ENCODE measurements at regions not wholly inside any gene's neighbourhood (a gene's known extent, or its start where the extent isn't known, plus 50 kb on each side); places are given as distances from the start of the nearest gene placed in this dataset.

- Histone ChIP-seq H3K79me2 (ENCODE audit: low read length) (no peaks in the 10 kb centered on the region), H4K20me1 (ENCODE audit: insufficient read depth, low read length) (no peaks in the 10 kb centered on the region), H3K9me3 (ENCODE audit: insufficient read depth, low read length) (no peaks in the 10 kb centered on the region), H3K36me3 (replicated peaks; ENCODE audit: low read depth, low read length) (no peaks in the 10 kb centered on the region), H3K9ac (ENCODE audit: low read length) (no peak overlapping the region), H3K27ac (ENCODE audit: low read length) (no peak overlapping the region), H3K4me3 (ENCODE audit: low read length) (no peak overlapping the region), H2AFZ (ENCODE audit: low read depth, low read length) (no peak overlapping the region), H3K27me3 (ENCODE audit: low read depth, low read length) (no peaks in the 10 kb centered on the region), H3K4me1 (ENCODE audit: low read length) (no peaks in the 10 kb centered on the region), H3K4me2 (ENCODE audit: low read length) (no peak overlapping the region)
- no peak for TF ChIP-seq EZH2phosphoT487 (IDR thresholded peaks at IDR 0.05; ENCODE audit: low read depth)
- no peak for TF ChIP-seq CTCF (IDR thresholded peaks at IDR 0.05; ENCODE audit: low read depth, low read length)
Observed at GRCh38 chr1:58283388-58284224, 262.9 kb downstream of the OMA1 start.

GRCh38 chr1:58282623-58283387 is 263.7 kb downstream of the OMA1 start:
- TF ChIP-seq CTCF (IDR thresholded peaks at IDR 0.05; ENCODE audit: low read depth, low read length) = no peak
- no peak for TF ChIP-seq EZH2phosphoT487 (IDR thresholded peaks at IDR 0.05; ENCODE audit: low read depth)
- H2AFZ ChIP-seq (ENCODE audit: low read depth, low read length) = no peak overlapping the region

GRCh38 chr1:58266242-58266641 is 280.3 kb downstream of the OMA1 start:
- H3K9ac ChIP-seq (ENCODE audit: low read length) = no peak overlapping the region
- no peak overlapping the region for H3K4me2 ChIP-seq (ENCODE audit: low read length)
- no peaks in the 10 kb centered on the region for H3K36me3 ChIP-seq (replicated peaks; ENCODE audit: low read depth, low read length)
- H3K27ac ChIP-seq (ENCODE audit: low read length) = no peak overlapping the region
- H3K79me2 ChIP-seq (ENCODE audit: low read length) = no peaks in the 10 kb centered on the region
- H3K9me3 ChIP-seq (ENCODE audit: insufficient read depth, low read length) = no peaks in the 10 kb centered on the region
- H2AFZ ChIP-seq (ENCODE audit: low read depth, low read length) = no peak overlapping the region
- no peaks in the 10 kb centered on the region for H3K27me3 ChIP-seq (ENCODE audit: low read depth, low read length)
- no peak overlapping the region for H3K4me3 ChIP-seq (ENCODE audit: low read length)
- no peak for TF ChIP-seq CTCF (IDR thresholded peaks at IDR 0.05; ENCODE audit: low read depth, low read length)
- no peak for TF ChIP-seq EZH2phosphoT487 (IDR thresholded peaks at IDR 0.05; ENCODE audit: low read depth)
- H4K20me1 ChIP-seq (ENCODE audit: insufficient read depth, low read length) = no peaks in the 10 kb centered on the region
- H3K4me1 ChIP-seq (ENCODE audit: low read length) = no peaks in the 10 kb centered on the region

More at GRCh38 chr1:58282623-58283387, 263.7 kb downstream of the OMA1 start:
- Histone ChIP-seq H3K79me2 (ENCODE audit: low read length) (no peaks in the 10 kb centered on the region), H3K27ac (ENCODE audit: low read length) (no peak overlapping the region), H3K9ac (ENCODE audit: low read length) (no peak overlapping the region), H3K4me3 (ENCODE audit: low read length) (no peak overlapping the region), H3K9me3 (ENCODE audit: insufficient read depth, low read length) (no peaks in the 10 kb centered on the region), H3K27me3 (ENCODE audit: low read depth, low read length) (no peaks in the 10 kb centered on the region), H3K4me1 (ENCODE audit: low read length) (no peaks in the 10 kb centered on the region), H3K4me2 (ENCODE audit: low read length) (no peak overlapping the region), H4K20me1 (ENCODE audit: insufficient read depth, low read length) (no peaks in the 10 kb centered on the region), H3K36me3 (replicated peaks; ENCODE audit: low read depth, low read length) (no peaks in the 10 kb centered on the region)

- Histone ChIP-seq H3K27ac (ENCODE audit: low read length) (no peak overlapping the region), H3K4me1 (ENCODE audit: low read length) (no peaks in the 10 kb centered on the region), H3K9ac (ENCODE audit: low read length) (no peak overlapping the region), H3K4me2 (ENCODE audit: low read length) (no peak overlapping the region), H2AFZ (ENCODE audit: low read depth, low read length) (no peak overlapping the region), H3K9me3 (ENCODE audit: insufficient read depth, low read length) (no peaks in the 10 kb centered on the region), H3K27me3 (ENCODE audit: low read depth, low read length) (no peaks in the 10 kb centered on the region), H4K20me1 (ENCODE audit: insufficient read depth, low read length) (no peaks in the 10 kb centered on the region), H3K36me3 (replicated peaks; ENCODE audit: low read depth, low read length) (no peaks in the 10 kb centered on the region), H3K4me3 (ENCODE audit: low read length) (no peak overlapping the region), H3K79me2 (ENCODE audit: low read length) (no peaks in the 10 kb centered on the region)
- TF ChIP-seq EZH2phosphoT487 (IDR thresholded peaks at IDR 0.05; ENCODE audit: low read depth) = no peak
- TF ChIP-seq CTCF (IDR thresholded peaks at IDR 0.05; ENCODE audit: low read depth, low read length) = no peak
Observed at GRCh38 chr1:58264462-58264861, 282.1 kb downstream of the OMA1 start.
